Tibial artery (tissue), 4 donors: ENCODE measurements at regions not wholly inside any gene's neighbourhood (a gene's known extent, or its start where the extent isn't known, plus 50 kb on each side); places are given as distances from the start of the nearest gene placed in this dataset.
A peak's percentile ranks its signal among the peaks of the same experiment; 100 is the strongest.

Experiments
- DNase-seq, 2 donors: peaks; one replicate each; pipeline ENCODE4 v3.0.0-alpha.2; 2019
- H3K27ac ChIP-seq, 2 donors: fragments of 200-600 bp; sonication (generic) in 1 of 2; 1 replicate in 1 of 2; 2 replicates in 1 of 2; pipeline ENCODE4 v1.5.1; 2018 to 2019; ENCODE audit warnings: mild to moderate bottlenecking in 1 of 2
- H3K27me3 ChIP-seq, 2 donors: fragments of 200-600 bp; sonication (generic) in 1 of 2; one replicate each; pipeline versions ENCODE4 v1.5.1 to v1.6.0; 2016 to 2019
- H3K36me3 ChIP-seq, 3 donors: fragments of 200-600 bp; sonication (generic) in 2 of 3; one replicate each; pipeline ENCODE4 v1.5.1; 2016 to 2019; ENCODE audit warnings: mild to moderate bottlenecking in 2 of 3
- H3K4me1 ChIP-seq, 4 donors: fragments of 200-600 bp; sonication (generic) in 2 of 4; 1 replicate in 3 of 4; 2 replicates in 1 of 4; pipeline ENCODE4 v1.5.1; 2016 to 2019
- H3K4me3 ChIP-seq, 2 donors: fragments of 200-600 bp; sonication (generic) in 1 of 2; 1 replicate in 1 of 2; 2 replicates in 1 of 2; pipeline ENCODE4 v1.5.1; 2018 to 2019; ENCODE audit warnings: mild to moderate bottlenecking in 2 of 2
- H3K9me3 ChIP-seq, 3 donors: fragments of 200-600 bp; sonication (generic) in 1 of 3; one replicate each; pipeline ENCODE4 v1.5.1; 2016 to 2019
- CTCF ChIP-seq, 2 experiments: fragments of 200-600 bp in 1 of 2; fragments of 450-650 bp in 1 of 2; IDR thresholded peaks; one replicate each; pipeline ENCODE4 v1.5.1; 2017 to 2019; ENCODE audit warnings: antibody characterized with exemption in 2 of 2, mild to moderate bottlenecking in 1 of 2, moderate library complexity in 1 of 2
- intact Hi-C: fragments of 100-400 bp; cut with DNase I; formaldehyde crosslinking; loops from one replicate; pipeline ENCODE4 v1.15.0; 2023; ENCODE audit warnings: low total_unique reads

GRCh38 chr9:115364991-115365390 is 247.0 kb upstream of the TNC start:
- no peaks in the 10 kb centered on the region for H3K9me3 ChIP-seq
- no peak overlapping the region for H3K27ac ChIP-seq
- no peaks in the 10 kb centered on the region for H3K27me3 ChIP-seq
- intact Hi-C loops = no loop called here
- H3K4me3 ChIP-seq = no peak overlapping the region
- TF ChIP-seq CTCF (IDR thresholded peaks at IDR 0.05) = no peak
- peaks cover 0 to 39% (median 11%) of the 10 kb centered on the region in 4 donors for H3K4me1 ChIP-seq
- H3K36me3 ChIP-seq = no peaks in the 10 kb centered on the region
- no peak for DNase-seq

- Histone ChIP-seq H3K27me3 (no peaks in the 10 kb centered on the region), H3K27ac (peak overlapping the region; percentile 16 to 47), H3K4me3 (no peak overlapping the region), H3K36me3 (no peaks in the 10 kb centered on the region), H3K4me1 (peaks cover 0 to 40% (median 11%) of the 10 kb centered on the region in 4 donors), H3K9me3 (no peaks in the 10 kb centered on the region)
- TF ChIP-seq CTCF (IDR thresholded peaks at IDR 0.05) = no peak
- DNase-seq = no peak
- intact Hi-C loops = no loop called here
Measured at GRCh38 chr9:115367321-115367720, 249.4 kb upstream of the TNC start.

- Histone ChIP-seq H3K36me3 (no peaks in the 10 kb centered on the region), H3K4me3 (no peak overlapping the region), H3K27ac (peak overlapping the region; percentile 18 to 47), H3K9me3 (no peaks in the 10 kb centered on the region), H3K4me1 (peaks cover 0 to 40% (median 11%) of the 10 kb centered on the region in 4 donors), H3K27me3 (no peaks in the 10 kb centered on the region)
- intact Hi-C loops = no loop called here
- DNase-seq = no peak
- TF ChIP-seq CTCF (IDR thresholded peaks at IDR 0.05) = no peak
Measured at GRCh38 chr9:115367780-115368525, 250.0 kb upstream of the TNC start.

- Histone ChIP-seq H3K4me1 (peaks cover 0 to 40% (median 11%) of the 10 kb centered on the region in 4 donors), H3K4me3 (no peak overlapping the region), H3K27me3 (no peaks in the 10 kb centered on the region), H3K27ac (peak overlapping the region; percentile 39 to 47), H3K36me3 (no peaks in the 10 kb centered on the region), H3K9me3 (no peaks in the 10 kb centered on the region)
- TF ChIP-seq CTCF (IDR thresholded peaks at IDR 0.05) = no peak
- no peak for DNase-seq
- intact Hi-C loops = no loop called here
Measured at GRCh38 chr9:115369322-115369957, 251.5 kb upstream of the TNC start.

GRCh38 chr9:115373000-115373709 is 255.2 kb upstream of the TNC start:
- intact Hi-C loops = no loop called here
- Histone ChIP-seq H3K9me3 (no peaks in the 10 kb centered on the region), H3K4me1 (peaks cover 0 to 20% (median 6%) of the 10 kb centered on the region in 4 donors), H3K36me3 (no peaks in the 10 kb centered on the region), H3K27ac (no peak overlapping the region), H3K27me3 (no peaks in the 10 kb centered on the region), H3K4me3 (no peak overlapping the region)
- DNase-seq = no peak
- no peak for TF ChIP-seq CTCF (IDR thresholded peaks at IDR 0.05)
